ENCODE measurements at regions not wholly inside any gene's neighbourhood (a gene's known extent, or its start where the extent isn't known, plus 50 kb on each side); places are given as distances from the start of the nearest gene placed in this dataset.

GRCh38 chr9:103899866-103900265 is 194.2 kb upstream of the SMC2 start:
- Histone ChIP-seq H3K9me3 (no peaks in the 10 kb centered on the region), H3K4me3 (no peak overlapping the region), H3K36me3 (no peaks in the 10 kb centered on the region), H3K4me1 (no peaks in the 10 kb centered on the region), H3K27me3 (no peaks in the 10 kb centered on the region), H3K27ac (no peak overlapping the region)
- intact Hi-C loops (cut with DNase I; ENCODE audit: low total_unique reads): no loop called here
- TF ChIP-seq POLR2AphosphoS5 (IDR thresholded peaks at IDR 0.05) (no peak), CTCF (IDR thresholded peaks at IDR 0.05) (no peak), POLR2A (IDR thresholded peaks at IDR 0.05) (no peak)
- DNase-seq (ENCODE audit: low spot score in 2 of 2): no peak

GRCh38 chr9:103900466-103900865 is 193.6 kb upstream of the SMC2 start:
- H3K4me1 ChIP-seq: no peaks in the 10 kb centered on the region
- H3K36me3 ChIP-seq: no peaks in the 10 kb centered on the region
- no peak overlapping the region for H3K4me3 ChIP-seq
- TF ChIP-seq POLR2A (IDR thresholded peaks at IDR 0.05): no peak
- TF ChIP-seq POLR2AphosphoS5 (IDR thresholded peaks at IDR 0.05): no peak
- TF ChIP-seq CTCF (IDR thresholded peaks at IDR 0.05): no peak
- H3K27me3 ChIP-seq: no peaks in the 10 kb centered on the region
- H3K27ac ChIP-seq: no peak overlapping the region
- H3K9me3 ChIP-seq: no peaks in the 10 kb centered on the region
- no peak for DNase-seq (ENCODE audit: low spot score in 2 of 2)
- intact Hi-C loops (cut with DNase I; ENCODE audit: low total_unique reads): no loop called here

- Histone ChIP-seq H3K27me3 (no peaks in the 10 kb centered on the region), H3K27ac (no peak overlapping the region), H3K4me3 (no peak overlapping the region), H3K4me1 (no peaks in the 10 kb centered on the region), H3K36me3 (no peaks in the 10 kb centered on the region), H3K9me3 (no peaks in the 10 kb centered on the region)
- intact Hi-C loops (cut with DNase I; ENCODE audit: low total_unique reads): no loop called here
- TF ChIP-seq CTCF (IDR thresholded peaks at IDR 0.05) (no peak), POLR2A (IDR thresholded peaks at IDR 0.05) (no peak), POLR2AphosphoS5 (IDR thresholded peaks at IDR 0.05) (no peak)
- no peak for DNase-seq (ENCODE audit: low spot score in 2 of 2)
These were observed 191.8 kb upstream of the SMC2 start for GRCh38 chr9:103902263-103902662.

GRCh38 chr9:103904242-103904641 is 189.9 kb upstream of the SMC2 start:
- Histone ChIP-seq H3K27me3 (no peaks in the 10 kb centered on the region), H3K36me3 (no peaks in the 10 kb centered on the region), H3K4me1 (no peaks in the 10 kb centered on the region), H3K4me3 (no peak overlapping the region), H3K27ac (no peak overlapping the region), H3K9me3 (no peaks in the 10 kb centered on the region)
- intact Hi-C loops (cut with DNase I; ENCODE audit: low total_unique reads): no loop called here
- TF ChIP-seq POLR2A (IDR thresholded peaks at IDR 0.05) (no peak), CTCF (IDR thresholded peaks at IDR 0.05) (no peak)
- no peak for DNase-seq (ENCODE audit: low spot score in 2 of 2)

GRCh38 chr9:103913899-103914298 is 180.2 kb upstream of the SMC2 start:
- intact Hi-C loops (cut with DNase I; ENCODE audit: low total_unique reads): no loop called here
- TF ChIP-seq CTCF (IDR thresholded peaks at IDR 0.05) (no peak), POLR2AphosphoS5 (IDR thresholded peaks at IDR 0.05) (no peak), POLR2A (IDR thresholded peaks at IDR 0.05) (no peak)
- no peak for DNase-seq (ENCODE audit: low spot score in 2 of 2)

More at GRCh38 chr9:103913899-103914298, 180.2 kb upstream of the SMC2 start:
- no peak overlapping the region for H3K27ac ChIP-seq
- no peaks in the 10 kb centered on the region for H3K27me3 ChIP-seq
- no peaks in the 10 kb centered on the region for H3K4me1 ChIP-seq
- H3K4me3 ChIP-seq: no peak overlapping the region
- H3K36me3 ChIP-seq: no peaks in the 10 kb centered on the region
- no peaks in the 10 kb centered on the region for H3K9me3 ChIP-seq

All from breast epithelium (tissue), 4 donors.